ENCODE measurements at regions not wholly inside any gene's neighbourhood (a gene's known extent, or its start where the extent isn't known, plus 50 kb on each side); places are given as distances from the start of the nearest gene placed in this dataset.

DNA sequence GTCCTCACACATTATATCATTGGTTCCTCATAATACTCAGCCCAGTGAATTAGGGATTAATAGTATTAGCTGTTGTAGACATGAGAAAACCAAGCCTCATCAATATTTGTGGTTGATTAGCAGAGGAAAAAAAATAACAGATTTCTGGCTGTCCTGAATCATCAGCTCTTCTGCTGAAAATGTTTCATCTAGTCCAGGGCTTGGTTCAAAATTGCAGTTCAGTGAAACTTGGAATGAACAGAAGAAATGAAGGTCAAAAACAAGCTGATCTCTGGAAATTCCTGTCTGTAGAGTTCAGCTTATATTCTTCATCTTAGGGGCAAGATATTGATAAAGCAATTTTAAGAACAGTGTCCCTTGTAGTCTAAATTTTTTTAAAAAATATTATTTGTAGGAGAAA, 361.1 kb upstream of the CCDC179 start:
- no peaks in the 10 kb centered on the region for H3K4me1 Mint-ChIP-seq
- TF ChIP-seq, protein P1, sequence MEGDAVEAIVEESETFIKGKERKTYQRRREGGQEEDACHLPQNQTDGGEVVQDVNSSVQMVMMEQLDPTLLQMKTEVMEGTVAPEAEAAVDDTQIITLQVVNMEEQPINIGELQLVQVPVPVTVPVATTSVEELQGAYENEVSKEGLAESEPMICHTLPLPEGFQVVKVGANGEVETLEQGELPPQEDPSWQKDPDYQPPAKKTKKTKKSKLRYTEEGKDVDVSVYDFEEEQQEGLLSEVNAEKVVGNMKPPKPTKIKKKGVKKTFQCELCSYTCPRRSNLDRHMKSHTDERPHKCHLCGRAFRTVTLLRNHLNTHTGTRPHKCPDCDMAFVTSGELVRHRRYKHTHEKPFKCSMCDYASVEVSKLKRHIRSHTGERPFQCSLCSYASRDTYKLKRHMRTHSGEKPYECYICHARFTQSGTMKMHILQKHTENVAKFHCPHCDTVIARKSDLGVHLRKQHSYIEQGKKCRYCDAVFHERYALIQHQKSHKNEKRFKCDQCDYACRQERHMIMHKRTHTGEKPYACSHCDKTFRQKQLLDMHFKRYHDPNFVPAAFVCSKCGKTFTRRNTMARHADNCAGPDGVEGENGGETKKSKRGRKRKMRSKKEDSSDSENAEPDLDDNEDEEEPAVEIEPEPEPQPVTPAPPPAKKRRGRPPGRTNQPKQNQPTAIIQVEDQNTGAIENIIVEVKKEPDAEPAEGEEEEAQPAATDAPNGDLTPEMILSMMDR (IDR thresholded peaks at IDR 0.05), result no peak
- H3K36me3 Mint-ChIP-seq (ENCODE audit: low read depth), result no peaks in the 10 kb centered on the region
- H3K4me3 Mint-ChIP-seq, result no peak overlapping the region
- no peak for DNase-seq
- H3K27me3 Mint-ChIP-seq (ENCODE audit: low read depth, poor library complexity), result peaks cover 9% of the 10 kb centered on the region
- H3K9me3 Mint-ChIP-seq, result peaks cover 5% of the 10 kb centered on the region
- no peak overlapping the region for H3K27ac Mint-ChIP-seq

DNA sequence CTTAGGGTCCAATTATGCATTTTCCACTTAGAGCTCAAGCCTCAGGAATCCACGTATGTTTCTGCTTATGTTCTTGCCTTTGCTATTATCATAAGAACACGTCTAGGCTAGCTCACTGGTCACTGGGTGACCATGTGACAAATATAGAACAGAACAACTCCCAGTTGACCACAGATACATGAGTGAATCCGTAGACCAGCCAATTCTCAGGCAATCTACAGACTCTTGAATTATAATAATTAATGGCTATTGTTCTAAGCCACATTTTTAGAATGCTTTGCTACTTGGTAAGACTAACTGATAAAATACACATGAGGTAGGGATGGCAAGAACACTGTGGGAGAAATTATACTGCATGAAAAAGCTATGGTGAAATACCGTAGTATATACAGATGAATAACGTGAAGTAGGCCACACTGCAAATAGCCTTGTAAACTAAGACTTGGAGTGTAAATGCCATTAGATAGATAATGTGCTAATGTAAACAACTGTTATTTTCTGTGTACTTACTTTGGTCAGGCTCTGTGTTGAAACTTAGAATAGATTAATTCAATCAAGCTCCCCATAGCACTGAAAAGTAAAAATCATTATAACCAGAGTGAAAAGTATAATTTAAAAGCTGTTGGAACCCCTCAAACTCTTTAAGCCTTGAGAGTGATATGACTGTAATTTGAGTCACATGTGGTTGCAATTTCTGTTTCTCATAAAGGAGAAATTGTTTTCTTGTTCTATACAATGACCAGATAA, 366.2 kb upstream of the CCDC179 start:
- H3K4me3 Mint-ChIP-seq, result no peak overlapping the region
- H3K27ac Mint-ChIP-seq, result no peak overlapping the region
- no peaks in the 10 kb centered on the region for H3K4me1 Mint-ChIP-seq
- H3K9me3 Mint-ChIP-seq, result no peaks in the 10 kb centered on the region
- DNase-seq, result no peak
- TF ChIP-seq, protein P1 (IDR thresholded peaks at IDR 0.05), result no peak
- no peaks in the 10 kb centered on the region for H3K27me3 Mint-ChIP-seq (ENCODE audit: low read depth, poor library complexity)
- H3K36me3 Mint-ChIP-seq (ENCODE audit: low read depth), result no peaks in the 10 kb centered on the region

DNA sequence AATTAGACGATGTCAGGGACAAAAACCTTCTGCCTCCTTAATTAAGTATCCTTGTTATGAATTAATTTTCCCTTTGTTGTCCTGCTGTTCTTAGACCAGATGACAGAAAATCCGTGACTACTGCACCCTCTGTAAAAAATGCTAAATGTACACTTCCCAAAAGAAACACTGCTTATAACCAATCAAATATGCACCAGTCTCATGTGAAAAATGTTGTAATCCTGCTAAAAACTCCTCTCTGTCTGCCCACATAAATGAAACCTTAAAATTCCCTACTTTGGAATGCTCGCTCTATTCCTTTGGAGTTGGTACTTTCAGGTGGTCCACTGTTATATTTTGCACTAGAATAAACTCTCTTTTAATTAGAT, 366.8 kb upstream of the CCDC179 start:
- Mint-ChIP-seq H3K4me1 (no peaks in the 10 kb centered on the region), H3K4me3 (no peak overlapping the region), H3K36me3 (ENCODE audit: low read depth) (no peaks in the 10 kb centered on the region), H3K27ac (no peak overlapping the region), H3K27me3 (ENCODE audit: low read depth, poor library complexity) (no peaks in the 10 kb centered on the region), H3K9me3 (no peaks in the 10 kb centered on the region)
- TF ChIP-seq, protein P1 (IDR thresholded peaks at IDR 0.05), result no peak
- no peak for DNase-seq

DNA sequence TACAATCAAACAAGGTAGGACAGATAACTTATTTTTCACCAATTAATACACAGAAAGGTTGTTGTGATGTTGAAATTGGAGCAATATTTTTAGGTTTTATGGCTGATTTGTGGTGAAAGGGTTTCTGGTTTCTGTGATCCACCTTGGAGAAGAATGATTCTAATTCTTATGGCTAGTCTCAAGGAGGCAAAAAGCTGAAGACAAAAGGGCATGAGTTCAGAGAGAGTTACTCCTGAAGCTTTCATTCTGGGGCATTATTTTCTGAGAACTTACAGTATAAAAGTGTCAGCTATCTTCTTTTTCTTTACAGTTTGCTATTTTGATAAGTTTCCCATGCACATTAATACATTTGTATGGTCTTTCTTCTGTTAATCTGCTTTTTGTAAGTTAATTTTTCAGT, 372.4 kb upstream of the CCDC179 start:
- H3K27ac Mint-ChIP-seq, result no peak overlapping the region

DNA sequence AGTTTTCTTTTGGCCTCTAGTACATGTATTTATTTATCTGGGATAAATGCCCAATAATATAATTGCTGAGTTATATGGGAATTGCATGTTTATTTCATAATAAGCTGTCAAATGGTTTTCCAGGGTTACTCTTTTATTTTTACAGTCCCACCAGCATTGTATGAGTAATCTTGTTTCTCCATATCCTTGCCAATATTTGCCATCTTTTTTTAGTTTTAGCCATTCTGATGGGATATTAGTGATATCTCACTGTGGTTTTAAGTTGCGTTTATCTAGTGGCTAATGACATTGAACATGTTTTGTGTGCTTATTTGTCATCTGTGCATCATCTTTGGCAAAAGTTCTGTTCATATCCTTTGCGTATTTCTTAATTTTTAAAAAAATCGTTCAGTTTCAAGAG, 372.8 kb upstream of the CCDC179 start:
- no peaks in the 10 kb centered on the region for H3K27me3 Mint-ChIP-seq (ENCODE audit: low read depth, poor library complexity)
- TF ChIP-seq, protein P1 (IDR thresholded peaks at IDR 0.05), result no peak
- H3K36me3 Mint-ChIP-seq (ENCODE audit: low read depth), result no peaks in the 10 kb centered on the region
- H3K27ac Mint-ChIP-seq, result no peak overlapping the region
- no peak for DNase-seq
- no peaks in the 10 kb centered on the region for H3K9me3 Mint-ChIP-seq
- no peaks in the 10 kb centered on the region for H3K4me1 Mint-ChIP-seq
- no peak overlapping the region for H3K4me3 Mint-ChIP-seq

More for the DNA sequence above, 372.4 kb upstream of the CCDC179 start:
- Mint-ChIP-seq H3K27me3 (ENCODE audit: low read depth, poor library complexity) (no peaks in the 10 kb centered on the region), H3K36me3 (ENCODE audit: low read depth) (no peaks in the 10 kb centered on the region), H3K9me3 (no peaks in the 10 kb centered on the region), H3K4me3 (no peak overlapping the region), H3K4me1 (no peaks in the 10 kb centered on the region)
- TF ChIP-seq, protein P1 (IDR thresholded peaks at IDR 0.05), result no peak
- no peak for DNase-seq
